ENCODE measurements at regions not wholly inside any gene's neighbourhood (a gene's known extent, or its start where the extent isn't known, plus 50 kb on each side); places are given as distances from the start of the nearest gene placed in this dataset.

DNA sequence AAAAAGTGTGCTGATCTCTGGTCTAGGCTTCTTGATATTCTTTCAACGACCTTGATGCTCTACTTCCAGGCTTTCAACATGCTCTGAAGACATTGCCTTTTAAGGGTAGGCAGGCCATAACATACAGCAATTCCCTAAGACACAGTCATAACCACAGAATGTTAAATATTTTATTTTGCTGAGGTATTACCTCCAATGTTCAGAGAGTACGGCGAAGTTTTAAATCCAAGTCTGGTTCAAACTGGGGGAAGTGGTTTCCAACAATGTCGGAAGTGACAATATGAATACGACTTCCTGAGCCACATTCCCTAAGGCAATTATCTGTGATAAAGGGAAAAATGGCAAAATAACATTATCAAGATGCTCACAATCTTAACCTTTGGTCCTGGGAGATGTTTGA is 1077.9 kb upstream of the PIK3C3 start:
- TF ChIP-seq, protein P1, sequence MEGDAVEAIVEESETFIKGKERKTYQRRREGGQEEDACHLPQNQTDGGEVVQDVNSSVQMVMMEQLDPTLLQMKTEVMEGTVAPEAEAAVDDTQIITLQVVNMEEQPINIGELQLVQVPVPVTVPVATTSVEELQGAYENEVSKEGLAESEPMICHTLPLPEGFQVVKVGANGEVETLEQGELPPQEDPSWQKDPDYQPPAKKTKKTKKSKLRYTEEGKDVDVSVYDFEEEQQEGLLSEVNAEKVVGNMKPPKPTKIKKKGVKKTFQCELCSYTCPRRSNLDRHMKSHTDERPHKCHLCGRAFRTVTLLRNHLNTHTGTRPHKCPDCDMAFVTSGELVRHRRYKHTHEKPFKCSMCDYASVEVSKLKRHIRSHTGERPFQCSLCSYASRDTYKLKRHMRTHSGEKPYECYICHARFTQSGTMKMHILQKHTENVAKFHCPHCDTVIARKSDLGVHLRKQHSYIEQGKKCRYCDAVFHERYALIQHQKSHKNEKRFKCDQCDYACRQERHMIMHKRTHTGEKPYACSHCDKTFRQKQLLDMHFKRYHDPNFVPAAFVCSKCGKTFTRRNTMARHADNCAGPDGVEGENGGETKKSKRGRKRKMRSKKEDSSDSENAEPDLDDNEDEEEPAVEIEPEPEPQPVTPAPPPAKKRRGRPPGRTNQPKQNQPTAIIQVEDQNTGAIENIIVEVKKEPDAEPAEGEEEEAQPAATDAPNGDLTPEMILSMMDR (IDR thresholded peaks at IDR 0.05) = no peak
- TF ChIP-seq POLR2A (IDR thresholded peaks at IDR 0.05) = no peak

All from Peyer's patch (tissue), 4 donors.